Astrocyte (in vitro differentiated cells and primary cell): ENCODE measurements at regions not wholly inside any gene's neighbourhood (a gene's known extent, or its start where the extent isn't known, plus 50 kb on each side); places are given as distances from the start of the nearest gene placed in this dataset.

Experiments used
- DNase-seq: peaks from one replicate; pipeline ENCODE4 v3.0.0-alpha.2; 2010; ENCODE audit warnings: low read depth
- FAIRE-seq: peaks from 2 replicates; lab custom pipeline; 2011; peaks lifted over from hg19 to GRCh38; lab: Jason Lieb, UNC
- H2AFZ ChIP-seq: 2 replicates; pipeline ENCODE4 v1.6.0; 2012; ENCODE audit warnings: low read depth, low read length, inconsistent platforms
- H3K27ac ChIP-seq: 2 replicates; pipeline ENCODE4 v1.5.1; 2011; ENCODE audit warnings: low read depth, low read length, inconsistent platforms
- H3K27me3 ChIP-seq: 2 replicates; pipeline ENCODE4 v1.6.0; 2011; ENCODE audit warnings: low read length, inconsistent platforms; ENCODE audit not compliant: insufficient read depth
- H3K36me3 ChIP-seq: 2 replicates; pipeline ENCODE4 v1.5.1; 2011; ENCODE audit warnings: low read length, inconsistent platforms; ENCODE audit not compliant: insufficient read depth
- H3K4me1 ChIP-seq: 2 replicates; pipeline ENCODE4 v1.5.1; 2011; ENCODE audit warnings: low read length, inconsistent platforms; ENCODE audit not compliant: insufficient read depth
- H3K4me2 ChIP-seq: 2 replicates; pipeline ENCODE4 v1.6.0; 2012; ENCODE audit warnings: low read length, inconsistent platforms
- H3K4me3 ChIP-seq: 2 replicates; pipeline ENCODE4 v1.5.1; 2011; ENCODE audit warnings: low read depth, mild to moderate bottlenecking, low read length, inconsistent platforms; ENCODE audit not compliant: insufficient read depth
- H3K79me2 ChIP-seq: 2 replicates; pipeline ENCODE4 v1.6.0; 2012; ENCODE audit warnings: mild to moderate bottlenecking, low read length, inconsistent platforms; ENCODE audit not compliant: insufficient read depth
- H3K9ac ChIP-seq: 2 replicates; pipeline ENCODE4 v1.6.0; 2012; ENCODE audit warnings: mild to moderate bottlenecking, low read length, inconsistent platforms
- H3K9me3 ChIP-seq: 2 replicates; pipeline ENCODE4 v1.5.1; 2012; ENCODE audit warnings: low read depth, mild to moderate bottlenecking, low read length, inconsistent platforms; ENCODE audit not compliant: insufficient read depth
- H4K20me1 ChIP-seq: 2 replicates; pipeline ENCODE4 v1.6.0; 2012; ENCODE audit warnings: low read length, inconsistent platforms; ENCODE audit not compliant: insufficient read depth
- H3K27ac Mint-ChIP-seq: one replicate; pipeline ENCODE4 v1.8.0; 2021; ENCODE audit warnings: mild to moderate bottlenecking, mixed read lengths; ENCODE audit not compliant: unreplicated experiment
- H3K27me3 Mint-ChIP-seq: one replicate; pipeline ENCODE4 v1.8.0; 2021; ENCODE audit warnings: low read depth, mixed read lengths; ENCODE audit not compliant: unreplicated experiment
- H3K36me3 Mint-ChIP-seq: one replicate; pipeline ENCODE4 v1.8.0; 2021; ENCODE audit warnings: low read depth, mixed read lengths; ENCODE audit not compliant: unreplicated experiment
- H3K4me1 Mint-ChIP-seq: one replicate; pipeline ENCODE4 v1.8.0; 2021; ENCODE audit warnings: low read depth, mixed read lengths; ENCODE audit not compliant: unreplicated experiment
- H3K4me3 Mint-ChIP-seq: one replicate; pipeline ENCODE4 v1.8.0; 2021; ENCODE audit warnings: mild to moderate bottlenecking, moderate library complexity, mixed read lengths; ENCODE audit not compliant: unreplicated experiment
- H3K9me3 Mint-ChIP-seq: one replicate; pipeline ENCODE4 v1.8.0; 2021; ENCODE audit warnings: mild to moderate bottlenecking, mixed read lengths; ENCODE audit not compliant: unreplicated experiment
- CTCF ChIP-seq: IDR thresholded peaks from 2 replicates; pipeline ENCODE4 v1.5.1; 2011; ENCODE audit warnings: low read depth, mild to moderate bottlenecking, inconsistent platforms, low read length, moderate library complexity; ENCODE audit not compliant: insufficient read depth
- EZH2 ChIP-seq: IDR thresholded peaks from 2 replicates; pipeline ENCODE4 v1.6.1; 2012; ENCODE audit warnings: mild to moderate bottlenecking, low read length, inconsistent platforms; ENCODE audit not compliant: insufficient read depth

- Histone ChIP-seq H4K20me1 (no peaks in the 10 kb centered on the region), H3K27ac (no peak overlapping the region), H2AFZ (no peak overlapping the region), H3K4me2 (no peak overlapping the region), H3K4me1 (no peaks in the 10 kb centered on the region), H3K9ac (no peak overlapping the region), H3K9me3 (no peaks in the 10 kb centered on the region), H3K27me3 (peaks cover 14% of the 10 kb centered on the region), H3K4me3 (no peak overlapping the region), H3K79me2 (no peaks in the 10 kb centered on the region), H3K36me3 (no peaks in the 10 kb centered on the region)
- no peaks in the 10 kb centered on the region for H3K9me3 Mint-ChIP-seq
- DNase-seq (peak; percentile 34), FAIRE-seq (peak; percentile 81)
- H3K27ac Mint-ChIP-seq = no peak overlapping the region
- peaks cover 9% of the 10 kb centered on the region for H3K4me1 Mint-ChIP-seq
- peaks cover 8% of the 10 kb centered on the region for H3K27me3 Mint-ChIP-seq
- H3K4me3 Mint-ChIP-seq = no peak overlapping the region
- TF ChIP-seq EZH2 = no peak
- TF ChIP-seq CTCF = peak; percentile 88
- no peaks in the 10 kb centered on the region for H3K36me3 Mint-ChIP-seq
Measured at GRCh38 chr3:159263750-159264553, 462.1 kb downstream of the MFSD1 start.

GRCh38 chr3:159265705-159266104 is 463.9 kb downstream of the MFSD1 start:
- H3K4me1 Mint-ChIP-seq = peaks cover 9% of the 10 kb centered on the region
- Histone ChIP-seq H3K9me3 (no peaks in the 10 kb centered on the region), H3K4me1 (no peaks in the 10 kb centered on the region), H3K4me3 (no peak overlapping the region), H3K36me3 (no peaks in the 10 kb centered on the region), H2AFZ (no peak overlapping the region), H3K79me2 (no peaks in the 10 kb centered on the region), H3K4me2 (no peak overlapping the region), H3K27me3 (peaks cover 10% of the 10 kb centered on the region), H4K20me1 (no peaks in the 10 kb centered on the region), H3K27ac (no peak overlapping the region), H3K9ac (no peak overlapping the region)
- no peaks in the 10 kb centered on the region for H3K36me3 Mint-ChIP-seq
- H3K27me3 Mint-ChIP-seq = peaks cover 13% of the 10 kb centered on the region
- TF ChIP-seq CTCF (no peak), EZH2 (no peak)
- FAIRE-seq (no peak), DNase-seq (peak; percentile 78)
- peak overlapping the region; percentile 17 for H3K27ac Mint-ChIP-seq
- H3K9me3 Mint-ChIP-seq = no peaks in the 10 kb centered on the region
- no peak overlapping the region for H3K4me3 Mint-ChIP-seq

GRCh38 chr3:159266779-159267178 is 464.9 kb downstream of the MFSD1 start:
- Mint-ChIP-seq H3K9me3 (no peaks in the 10 kb centered on the region), H3K36me3 (no peaks in the 10 kb centered on the region), H3K27ac (no peak overlapping the region), H3K4me1 (peaks cover 9% of the 10 kb centered on the region), H3K4me3 (no peak overlapping the region), H3K27me3 (peaks cover 9% of the 10 kb centered on the region)
- no peaks in the 10 kb centered on the region for H3K4me1 ChIP-seq
- DNase-seq (no peak), FAIRE-seq (peak; percentile 26)
- H2AFZ ChIP-seq = no peak overlapping the region
- no peaks in the 10 kb centered on the region for H3K79me2 ChIP-seq
- H3K9ac ChIP-seq = no peak overlapping the region
- no peak overlapping the region for H3K4me2 ChIP-seq
- H3K4me3 ChIP-seq = no peak overlapping the region
- no peaks in the 10 kb centered on the region for H4K20me1 ChIP-seq
- TF ChIP-seq CTCF = no peak
- TF ChIP-seq EZH2 = no peak
- no peak overlapping the region for H3K27ac ChIP-seq
- no peaks in the 10 kb centered on the region for H3K9me3 ChIP-seq
- peaks cover 6% of the 10 kb centered on the region for H3K27me3 ChIP-seq
- no peaks in the 10 kb centered on the region for H3K36me3 ChIP-seq
